Tibial nerve (tissue), 4 donors: ENCODE measurements at regions not wholly inside any gene's neighbourhood (a gene's known extent, or its start where the extent isn't known, plus 50 kb on each side); places are given as distances from the start of the nearest gene placed in this dataset.
A peak's percentile ranks its signal among the peaks of the same experiment; 100 is the strongest.

ENCODE experiments used
- DNase-seq, 2 donors: peaks; one replicate each; pipeline ENCODE4 v3.0.0-alpha.2; 2019; ENCODE audit warnings: low spot score in 2 of 2
- H3K27ac ChIP-seq, 4 donors: fragments of 200-600 bp; sonication (generic) in 3 of 4; one replicate each; pipeline ENCODE4 v1.5.1; 2017 to 2019; ENCODE audit warnings: mild to moderate bottlenecking in 1 of 4
- H3K27me3 ChIP-seq, 2 donors: fragments of 200-600 bp; sonication (generic) in 1 of 2; one replicate each; pipeline versions ENCODE4 v1.5.1 to v1.6.0; 2017 to 2019
- H3K36me3 ChIP-seq, 3 donors: fragments of 200-600 bp; sonication (generic); one replicate each; pipeline ENCODE4 v1.5.1; 2018 to 2019
- H3K4me1 ChIP-seq, 4 donors: fragments of 200-600 bp; sonication (generic) in 3 of 4; one replicate each; pipeline ENCODE4 v1.5.1; 2017 to 2019
- H3K4me3 ChIP-seq, 4 donors: fragments of 200-600 bp; sonication (generic) in 3 of 4; one replicate each; pipeline ENCODE4 v1.5.1; 2017 to 2019; ENCODE audit warnings: mild to moderate bottlenecking in 1 of 4, moderate library complexity in 1 of 4
- H3K9me3 ChIP-seq, 4 donors: fragments of 200-600 bp; sonication (generic) in 3 of 4; one replicate each; pipeline ENCODE4 v1.5.1; 2017 to 2019
- EP300 ChIP-seq, 2 donors: sonication (generic); formaldehyde crosslinking; IDR thresholded peaks; one replicate each; pipeline ENCODE4 v1.6.1; 2017; ENCODE audit warnings: antibody characterized with exemption in 2 of 2, mild to moderate bottlenecking in 1 of 2
- POLR2A ChIP-seq, 2 donors: fragments of 450-650 bp; IDR thresholded peaks; one replicate each; pipeline ENCODE4 v1.6.1; 2017; ENCODE audit warnings: antibody characterized with exemption in 2 of 2, mild to moderate bottlenecking in 2 of 2, moderate library complexity in 2 of 2
- WGBS, 2 donors: methylation state at CpG; one replicate each; pipeline ENCODE4 v1.1.5; 2018; 5-methylcytosine and 5-hydroxymethylcytosine counted together
- TF ChIP-seq, protein P1 (sequence below), 5 experiments: fragments of 200-600 bp in 3 of 5; fragments of 450-650 bp in 2 of 5; sonication (generic) in 3 of 5; IDR thresholded peaks; one replicate each; pipeline ENCODE4 v1.5.1; 2016 to 2019; ENCODE audit warnings: antibody characterized with exemption in 5 of 5, mild to moderate bottlenecking in 3 of 5, moderate library complexity in 2 of 5

DNA sequence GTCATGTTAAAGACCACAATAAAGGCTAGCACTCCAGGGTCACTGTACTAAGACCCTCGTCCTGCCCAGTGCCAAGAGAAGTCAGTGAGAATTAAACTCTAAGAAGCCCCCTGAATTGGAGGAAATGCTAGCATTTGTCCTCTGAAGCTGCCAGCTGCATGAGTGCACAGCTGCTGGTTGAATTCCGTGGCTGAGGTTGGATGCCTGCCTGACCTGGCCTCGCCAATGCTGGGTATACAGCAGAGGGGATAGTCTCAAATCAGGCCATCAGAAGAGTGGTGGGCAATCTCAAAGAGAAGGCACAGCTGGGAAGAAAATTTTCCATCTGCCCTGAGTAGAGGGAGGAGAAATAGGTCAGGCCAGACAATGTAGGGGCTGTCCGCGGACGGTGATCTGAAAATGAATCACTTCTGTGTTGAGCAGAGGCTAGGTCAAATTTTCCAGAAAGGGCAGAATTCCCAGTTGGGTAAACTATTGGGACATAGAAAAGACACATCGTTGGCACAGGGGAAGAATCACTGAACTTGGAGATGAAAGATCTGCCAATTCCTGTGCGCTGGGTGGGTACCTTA lies 110.5 kb upstream of the AGAP1 start:
- Histone ChIP-seq H3K36me3 (no peaks in the 10 kb centered on the region), H3K27ac (no peak overlapping the region), H3K4me3 (no peak overlapping the region), H3K9me3 (no peaks in the 10 kb centered on the region), H3K4me1 (no peaks in the 10 kb centered on the region), H3K27me3 (no peaks in the 10 kb centered on the region)
- no peak for DNase-seq
- TF ChIP-seq POLR2A (IDR thresholded peaks at IDR 0.05) = no peak
- TF ChIP-seq EP300 (IDR thresholded peaks at IDR 0.05) = no peak
- TF ChIP-seq, protein P1, sequence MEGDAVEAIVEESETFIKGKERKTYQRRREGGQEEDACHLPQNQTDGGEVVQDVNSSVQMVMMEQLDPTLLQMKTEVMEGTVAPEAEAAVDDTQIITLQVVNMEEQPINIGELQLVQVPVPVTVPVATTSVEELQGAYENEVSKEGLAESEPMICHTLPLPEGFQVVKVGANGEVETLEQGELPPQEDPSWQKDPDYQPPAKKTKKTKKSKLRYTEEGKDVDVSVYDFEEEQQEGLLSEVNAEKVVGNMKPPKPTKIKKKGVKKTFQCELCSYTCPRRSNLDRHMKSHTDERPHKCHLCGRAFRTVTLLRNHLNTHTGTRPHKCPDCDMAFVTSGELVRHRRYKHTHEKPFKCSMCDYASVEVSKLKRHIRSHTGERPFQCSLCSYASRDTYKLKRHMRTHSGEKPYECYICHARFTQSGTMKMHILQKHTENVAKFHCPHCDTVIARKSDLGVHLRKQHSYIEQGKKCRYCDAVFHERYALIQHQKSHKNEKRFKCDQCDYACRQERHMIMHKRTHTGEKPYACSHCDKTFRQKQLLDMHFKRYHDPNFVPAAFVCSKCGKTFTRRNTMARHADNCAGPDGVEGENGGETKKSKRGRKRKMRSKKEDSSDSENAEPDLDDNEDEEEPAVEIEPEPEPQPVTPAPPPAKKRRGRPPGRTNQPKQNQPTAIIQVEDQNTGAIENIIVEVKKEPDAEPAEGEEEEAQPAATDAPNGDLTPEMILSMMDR (IDR thresholded peaks at IDR 0.05) = no peak
- WGBS, 2 donors = 68 to 77% methylated on average over 8 of the region's 8 CpGs

DNA sequence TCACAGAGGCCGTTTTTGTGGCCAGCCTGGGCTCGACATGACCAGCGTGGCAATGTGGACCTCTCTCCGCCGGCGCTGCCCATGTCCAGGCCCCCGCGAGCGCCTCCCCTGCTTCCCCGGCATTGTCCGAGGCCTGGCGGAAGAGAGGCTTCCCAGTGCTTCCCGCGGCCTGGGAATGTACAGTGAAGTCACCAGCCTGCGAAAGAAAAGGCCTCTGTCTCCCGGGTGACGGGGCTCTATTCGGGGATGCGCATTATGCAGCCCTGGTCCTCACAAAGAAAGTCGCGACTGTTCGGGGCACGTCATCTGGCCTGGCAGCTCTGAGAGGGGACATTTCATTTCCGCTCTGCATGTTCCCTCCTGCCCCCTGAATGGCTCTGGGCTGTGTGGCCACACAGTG lies 109.2 kb upstream of the AGAP1 start:
- Histone ChIP-seq H3K4me1 (no peaks in the 10 kb centered on the region), H3K27me3 (no peaks in the 10 kb centered on the region), H3K9me3 (no peaks in the 10 kb centered on the region), H3K27ac (peak overlapping the region in 2 of 4 donors; percentile 71 to 85), H3K4me3 (no peak overlapping the region), H3K36me3 (no peaks in the 10 kb centered on the region)
- TF ChIP-seq, protein P1 (IDR thresholded peaks at IDR 0.05) = no peak
- TF ChIP-seq POLR2A (IDR thresholded peaks at IDR 0.05) (no peak), EP300 (IDR thresholded peaks at IDR 0.05) (peak in 1 of 2 donors; percentile 39)
- no peak for DNase-seq
- 48 to 49% methylated on average over 24 of the region's 24 CpGs for WGBS, 2 donors

DNA sequence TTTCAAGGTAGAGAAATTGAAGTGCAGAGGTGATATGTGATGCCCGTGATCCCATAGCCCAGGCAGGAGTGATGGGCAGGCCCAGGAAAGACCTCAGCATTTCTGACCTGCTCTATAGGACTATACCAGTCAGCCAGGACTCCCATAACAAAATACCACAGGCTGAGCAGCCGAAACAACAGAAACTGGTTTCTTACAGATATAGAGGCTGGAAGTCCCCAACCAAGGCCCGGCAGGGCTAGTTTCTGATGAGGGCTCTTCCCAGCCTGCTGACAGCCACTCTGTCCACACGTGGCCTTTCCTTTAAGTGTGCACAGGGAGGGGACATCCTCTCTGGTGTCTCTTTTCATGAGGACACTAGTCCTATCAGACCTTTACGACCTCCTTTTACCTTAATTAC lies 104.2 kb upstream of the AGAP1 start:
- no peaks in the 10 kb centered on the region for H3K27me3 ChIP-seq
- DNase-seq = no peak
- no peaks in the 10 kb centered on the region for H3K9me3 ChIP-seq
- WGBS, 2 donors = 78 to 86% methylated on average over 5 of the region's 5 CpGs
- no peaks in the 10 kb centered on the region for H3K4me1 ChIP-seq
- H3K36me3 ChIP-seq = no peaks in the 10 kb centered on the region
- no peak overlapping the region for H3K4me3 ChIP-seq
- TF ChIP-seq, protein P1 (IDR thresholded peaks at IDR 0.05) = no peak
- no peak for TF ChIP-seq POLR2A (IDR thresholded peaks at IDR 0.05)
- TF ChIP-seq EP300 (IDR thresholded peaks at IDR 0.05) = no peak
- no peak overlapping the region for H3K27ac ChIP-seq

DNA sequence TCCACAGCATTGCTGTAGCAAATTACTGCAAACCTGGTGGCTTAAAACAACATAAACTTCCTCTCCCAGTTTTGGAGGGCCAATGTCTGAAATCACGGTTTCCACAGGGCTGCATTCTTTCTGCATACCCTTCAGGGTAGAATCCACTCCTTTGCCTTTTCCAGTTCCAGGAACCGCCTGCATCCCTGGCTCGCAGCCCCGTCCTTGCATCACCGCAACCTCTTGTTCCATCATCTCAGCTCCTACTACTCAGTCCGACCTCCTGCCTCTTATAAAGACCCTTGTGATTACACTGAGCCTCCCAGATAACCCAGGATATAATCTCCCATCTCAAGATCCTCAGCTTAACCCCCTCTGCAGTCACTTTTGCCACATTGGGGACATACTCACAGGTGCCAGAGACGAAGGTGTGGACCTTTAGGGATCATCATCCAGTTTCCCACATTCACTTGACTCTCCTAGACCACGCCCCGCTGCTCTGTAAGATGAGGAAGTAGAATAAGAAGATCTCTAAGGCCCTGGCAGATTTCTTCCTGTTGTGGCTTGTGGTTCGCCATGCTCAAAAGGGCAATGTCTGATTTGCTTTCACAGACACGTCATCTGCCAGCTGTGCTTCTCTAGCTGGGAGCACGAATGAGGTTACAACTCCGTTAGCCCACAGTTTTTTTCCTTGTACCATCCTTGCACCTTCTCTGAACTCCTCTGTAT lies 103.6 kb upstream of the AGAP1 start:
- H3K4me3 ChIP-seq = no peak overlapping the region
- H3K36me3 ChIP-seq = no peaks in the 10 kb centered on the region
- WGBS, 2 donors = 78 to 79% methylated on average over 13 of the region's 13 CpGs
- TF ChIP-seq EP300 (IDR thresholded peaks at IDR 0.05) (no peak), POLR2A (IDR thresholded peaks at IDR 0.05) (no peak)
- TF ChIP-seq, protein P1 (IDR thresholded peaks at IDR 0.05) = no peak
- H3K27ac ChIP-seq = no peak overlapping the region
- H3K4me1 ChIP-seq = no peaks in the 10 kb centered on the region
- peak in 1 of 2 donors; percentile 19 for DNase-seq
- no peaks in the 10 kb centered on the region for H3K27me3 ChIP-seq
- H3K9me3 ChIP-seq = no peaks in the 10 kb centered on the region

DNA sequence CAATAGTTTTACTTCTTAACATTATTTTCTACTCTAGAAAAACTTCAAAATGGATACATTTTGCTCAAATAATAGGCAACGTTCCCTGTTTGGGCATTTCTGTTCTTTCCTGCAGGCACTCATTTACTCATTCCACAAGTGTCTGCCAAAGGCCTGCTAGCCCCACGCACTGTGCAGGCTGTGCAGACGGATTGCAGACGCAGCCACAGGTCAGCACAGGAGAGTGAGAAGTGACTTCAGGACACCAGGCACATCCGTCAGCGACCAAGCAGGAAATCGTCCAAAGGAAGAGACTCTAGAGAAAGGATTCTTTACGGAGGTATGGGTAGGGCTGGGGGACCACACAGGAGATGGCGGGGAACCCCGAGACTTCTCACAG lies 103.0 kb upstream of the AGAP1 start:
- Histone ChIP-seq H3K27me3 (no peaks in the 10 kb centered on the region), H3K4me3 (no peak overlapping the region), H3K9me3 (no peaks in the 10 kb centered on the region), H3K27ac (no peak overlapping the region), H3K4me1 (no peaks in the 10 kb centered on the region), H3K36me3 (no peaks in the 10 kb centered on the region)
- TF ChIP-seq, protein P1 (IDR thresholded peaks at IDR 0.05) = no peak
- no peak for TF ChIP-seq EP300 (IDR thresholded peaks at IDR 0.05)
- TF ChIP-seq POLR2A (IDR thresholded peaks at IDR 0.05) = no peak
- 72 to 84% methylated on average over 10 of the region's 10 CpGs for WGBS, 2 donors
- no peak for DNase-seq
